GM18868 (cell line): ENCODE measurements at regions not wholly inside any gene's neighbourhood (a gene's known extent, or its start where the extent isn't known, plus 50 kb on each side); places are given as distances from the start of the nearest gene placed in this dataset.

ENCODE experiments used
- ATAC-seq: cut with Tn5 transposase; IDR thresholded peaks from one replicate; pipeline ENCODE4 v1.9.1; 2021; ENCODE audit warnings: mild to moderate bottlenecking, moderate library complexity; ENCODE audit not compliant: unreplicated experiment

GRCh38 chr9:109593612-109594011, 95.5 kb upstream of the PTPN3 start:
- no peak for ATAC-seq

- no peak for ATAC-seq
Observed at GRCh38 chr9:109597496-109597895, 99.4 kb upstream of the PTPN3 start.

GRCh38 chr9:109599131-109599530, 101.0 kb upstream of the PTPN3 start:
- no peak for ATAC-seq

GRCh38 chr9:109599711-109600110, 101.6 kb upstream of the PTPN3 start:
- ATAC-seq, result no peak

GRCh38 chr9:109600142-109600541, 102.0 kb upstream of the PTPN3 start:
- no peak for ATAC-seq

GRCh38 chr9:109601181-109601580, 103.1 kb upstream of the PTPN3 start:
- ATAC-seq, result no peak

- ATAC-seq, result no peak
Observed at GRCh38 chr9:109602987-109603386, 104.9 kb upstream of the PTPN3 start.

GRCh38 chr9:109604131-109604530, 106.0 kb upstream of the PTPN3 start:
- no peak for ATAC-seq

- ATAC-seq, result no peak
Observed at GRCh38 chr9:109604781-109605180, 106.7 kb upstream of the PTPN3 start.

GRCh38 chr9:109609060-109609459, 111.0 kb upstream of the PTPN3 start:
- no peak for ATAC-seq

- ATAC-seq, result no peak
Observed at GRCh38 chr9:109616571-109617120, 118.5 kb upstream of the PTPN3 start.

GRCh38 chr9:109619310-109619709, 121.2 kb upstream of the PTPN3 start:
- no peak for ATAC-seq

GRCh38 chr9:109624143-109624542, 126.0 kb upstream of the PTPN3 start:
- no peak for ATAC-seq

GRCh38 chr9:109624896-109625295, 126.8 kb upstream of the PTPN3 start:
- ATAC-seq, result no peak

GRCh38 chr9:109627042-109627441, 128.9 kb upstream of the PTPN3 start:
- no peak for ATAC-seq

GRCh38 chr9:109629615-109630014, 131.5 kb upstream of the PTPN3 start:
- no peak for ATAC-seq

GRCh38 chr9:109632817-109633216, 134.7 kb upstream of the PTPN3 start:
- no peak for ATAC-seq

- no peak for ATAC-seq
Observed at GRCh38 chr9:109639674-109640579, 140.1 kb upstream of the PALM2AKAP2 start.

GRCh38 chr9:109640580-109641371, 139.2 kb upstream of the PALM2AKAP2 start:
- ATAC-seq, result no peak

GRCh38 chr9:109641372-109641659, 138.7 kb upstream of the PALM2AKAP2 start:
- ATAC-seq, result no peak

- no peak for ATAC-seq
Observed at GRCh38 chr9:109652112-109652511, 127.9 kb upstream of the PALM2AKAP2 start.

- ATAC-seq, result no peak
Observed at GRCh38 chr9:109652971-109653370, 127.0 kb upstream of the PALM2AKAP2 start.
